Stomach (tissue), 8 donors: ENCODE measurements at regions not wholly inside any gene's neighbourhood (a gene's known extent, or its start where the extent isn't known, plus 50 kb on each side); places are given as distances from the start of the nearest gene placed in this dataset.

Experiments
- DNase-seq, 2 donors: peaks; one replicate each; pipeline versions ENCODE4 v3.0.0 to v3.0.0-alpha.2; 2013 to 2019
- H3K27ac ChIP-seq, 5 donors: fragments of 200-600 bp in 4 of 5; sonication (generic) in 4 of 5; one replicate each; pipeline ENCODE4 v1.5.1; 2013 to 2019; ENCODE audit warnings: mild to moderate bottlenecking in 1 of 5, moderate library complexity in 1 of 5
- H3K27me3 ChIP-seq, 3 donors: fragments of 200-600 bp; sonication (generic); one replicate each; pipeline ENCODE4 v1.5.1; 2017 to 2019; ENCODE audit warnings: mixed run types in 1 of 3
- H3K36me3 ChIP-seq, 4 donors: fragments of 200-600 bp; sonication (generic); 1 replicate in 3 of 4; 2 replicates in 1 of 4; pipeline ENCODE4 v1.5.1; 2016 to 2019
- H3K4me1 ChIP-seq, 4 donors: fragments of 200-600 bp; sonication (generic); one replicate each; pipeline ENCODE4 v1.5.1; 2016 to 2019
- H3K4me3 ChIP-seq, 4 donors: fragments of 200-600 bp; sonication (generic) in 3 of 4; one replicate each; pipeline ENCODE4 v1.5.1; 2016 to 2019; ENCODE audit warnings: mild to moderate bottlenecking in 1 of 4
- H3K9me3 ChIP-seq, 4 donors: fragments of 200-600 bp; sonication (generic); one replicate each; pipeline ENCODE4 v1.5.1; 2016 to 2019
- CTCF ChIP-seq, 7 experiments: fragments of 450-650 bp in 4 of 7; fragments of 200-600 bp in 3 of 7; sonication (generic) in 3 of 7; IDR thresholded peaks; one replicate each; pipeline ENCODE4 v1.5.1; 2016 to 2019; ENCODE audit warnings: antibody characterized with exemption in 7 of 7, control low read depth in 2 of 7, mild to moderate bottlenecking in 1 of 7
- EP300 ChIP-seq: sonication (generic); formaldehyde crosslinking; IDR thresholded peaks from one replicate; pipeline ENCODE4 v1.6.1; 2017; ENCODE audit warnings: antibody characterized with exemption
- POLR2A ChIP-seq, 4 donors: fragments of 450-650 bp; IDR thresholded peaks; one replicate each; pipeline ENCODE4 v1.6.1; 2016; ENCODE audit warnings: antibody characterized with exemption in 4 of 4, control low read depth in 2 of 4, mild to moderate bottlenecking in 1 of 4, moderate library complexity in 1 of 4
- POLR2AphosphoS5 ChIP-seq, 3 donors: sonication (generic); formaldehyde crosslinking; IDR thresholded peaks; one replicate each; pipeline ENCODE4 v1.6.1; 2016; ENCODE audit warnings: antibody characterized with exemption in 3 of 3
- WGBS, 5 donors: extraction: QIAGEN DNeasy Blood & Tissue Kit in 3 of 5; methylation state at CpG; one replicate each; pipeline versions ENCODE4 v1.1.5 to v1.1.7; 2013 to 2018; 5-methylcytosine and 5-hydroxymethylcytosine counted together
- intact Hi-C: fragments of 100-400 bp; cut with DNase I; formaldehyde crosslinking; loops from one replicate; pipeline ENCODE4 v1.15.1; 2023; ENCODE audit warnings: low total_unique reads
- donor health status: healthy with polysubstance abuse.
- donor health status: Bipolar disorder and iron deficiency.
- donor health status: healthy.

- TF ChIP-seq EP300 = no peak
- peak in 1 of 2 donors; percentile 14 for DNase-seq
- H3K27me3 ChIP-seq = no peaks in the 10 kb centered on the region
- no peak overlapping the region for H3K27ac ChIP-seq
- H3K4me3 ChIP-seq = no peak overlapping the region
- H3K9me3 ChIP-seq = peaks cover 0 to 4% (median 0%) of the 10 kb centered on the region in 4 donors
- intact Hi-C loops = no loop called here
- no peaks in the 10 kb centered on the region for H3K4me1 ChIP-seq
- H3K36me3 ChIP-seq = no peaks in the 10 kb centered on the region
- 14 to 25% (median 20%) methylated on average over 3 of the region's 3 CpGs for WGBS, 5 donors
Measured at GRCh38 chr21:22223385-22223784, 1225.2 kb downstream of the NCAM2 start.

GRCh38 chr21:22224261-22224660 is 1226.1 kb downstream of the NCAM2 start:
- no peaks in the 10 kb centered on the region for H3K36me3 ChIP-seq
- no peak overlapping the region for H3K27ac ChIP-seq
- no peak overlapping the region for H3K4me3 ChIP-seq
- intact Hi-C loops = no loop called here
- no peaks in the 10 kb centered on the region for H3K27me3 ChIP-seq
- WGBS, 5 donors = 80 to 85% (median 81%) methylated on average over 4 of the region's 4 CpGs
- peaks cover 0 to 4% (median 0%) of the 10 kb centered on the region in 4 donors for H3K9me3 ChIP-seq
- no peak for TF ChIP-seq EP300
- TF ChIP-seq POLR2AphosphoS5 (IDR thresholded peaks at IDR 0.05) = no peak
- no peak for TF ChIP-seq POLR2A (IDR thresholded peaks at IDR 0.05)
- TF ChIP-seq CTCF (IDR thresholded peaks at IDR 0.05) = no peak
- no peaks in the 10 kb centered on the region for H3K4me1 ChIP-seq
- no peak for DNase-seq

GRCh38 chr21:22225299-22225698 is 1227.1 kb downstream of the NCAM2 start:
- no peaks in the 10 kb centered on the region for H3K36me3 ChIP-seq
- no peaks in the 10 kb centered on the region for H3K4me1 ChIP-seq
- no peak overlapping the region for H3K27ac ChIP-seq
- H3K9me3 ChIP-seq = peaks cover 0 to 4% (median 0%) of the 10 kb centered on the region in 4 donors
- H3K4me3 ChIP-seq = no peak overlapping the region
- no peak for DNase-seq
- TF ChIP-seq POLR2AphosphoS5 (IDR thresholded peaks at IDR 0.05) (no peak), POLR2A (IDR thresholded peaks at IDR 0.05) (no peak), CTCF (IDR thresholded peaks at IDR 0.05) (no peak), EP300 (no peak)
- intact Hi-C loops = no loop called here
- no peaks in the 10 kb centered on the region for H3K27me3 ChIP-seq
- WGBS, 5 donors = 35 to 72% (median 46%) methylated on average over 1 of the region's 1 CpG

- TF ChIP-seq POLR2AphosphoS5 (IDR thresholded peaks at IDR 0.05) (no peak), CTCF (IDR thresholded peaks at IDR 0.05) (no peak), EP300 (no peak), POLR2A (IDR thresholded peaks at IDR 0.05) (no peak)
- no peaks in the 10 kb centered on the region for H3K36me3 ChIP-seq
- no peaks in the 10 kb centered on the region for H3K27me3 ChIP-seq
- no peaks in the 10 kb centered on the region for H3K4me1 ChIP-seq
- WGBS, 5 donors = 68 to 83% (median 74%) methylated on average over 2 of the region's 2 CpGs
- H3K4me3 ChIP-seq = no peak overlapping the region
- H3K9me3 ChIP-seq = peaks cover 0 to 6% (median 0%) of the 10 kb centered on the region in 4 donors
- intact Hi-C loops = no loop called here
- DNase-seq = no peak
- no peak overlapping the region for H3K27ac ChIP-seq
Measured at GRCh38 chr21:22231013-22231412, 1232.8 kb downstream of the NCAM2 start.

- no peaks in the 10 kb centered on the region for H3K4me1 ChIP-seq
- H3K27me3 ChIP-seq = no peaks in the 10 kb centered on the region
- no peak overlapping the region for H3K27ac ChIP-seq
- TF ChIP-seq POLR2A (IDR thresholded peaks at IDR 0.05) (no peak), EP300 (no peak), POLR2AphosphoS5 (IDR thresholded peaks at IDR 0.05) (no peak), CTCF (IDR thresholded peaks at IDR 0.05) (no peak)
- WGBS, 5 donors = 62 to 72% (median 67%) methylated on average over 4 of the region's 4 CpGs
- no peak for DNase-seq
- intact Hi-C loops = no loop called here
- no peak overlapping the region for H3K4me3 ChIP-seq
- no peaks in the 10 kb centered on the region for H3K36me3 ChIP-seq
- H3K9me3 ChIP-seq = peaks cover 0 to 18% (median 4%) of the 10 kb centered on the region in 4 donors
Measured at GRCh38 chr21:22235866-22236590, 1237.8 kb downstream of the NCAM2 start.
